ENCODE measurements at regions not wholly inside any gene's neighbourhood (a gene's known extent, or its start where the extent isn't known, plus 50 kb on each side); places are given as distances from the start of the nearest gene placed in this dataset.
A peak's percentile ranks its signal among the peaks of the same experiment; 100 is the strongest.

GRCh38 chr11:45021001-45021400 lies 70.3 kb upstream of the TP53I11 start:
- Histone ChIP-seq H3K4me1 (peaks cover 0 to 39% (median 27%) of the 10 kb centered on the region in 4 donors), H3K9me3 (no peaks in the 10 kb centered on the region), H3K27ac (peak overlapping the region in 1 of 2 donors; percentile 61), H3K4me3 (no peak overlapping the region), H3K27me3 (no peaks in the 10 kb centered on the region), H3K36me3 (no peaks in the 10 kb centered on the region)
- intact Hi-C loops (cut with DNase I; ENCODE audit: low total_unique reads): loop anchor here (5.0 kb wide), 1 partner anchor 71 kb away; no protein-coding TSS in a partner anchor
- TF ChIP-seq CTCF (IDR thresholded peaks at IDR 0.05): no peak
- peak in 1 of 2 donors; percentile 67 for DNase-seq

GRCh38 chr11:45021692-45022141 lies 71.0 kb upstream of the TP53I11 start:
- TF ChIP-seq CTCF (IDR thresholded peaks at IDR 0.05): peak; percentile 3 to 9
- H3K9me3 ChIP-seq: no peaks in the 10 kb centered on the region
- H3K27ac ChIP-seq: peak overlapping the region; percentile 41 to 61
- intact Hi-C loops (cut with DNase I; ENCODE audit: low total_unique reads): loop anchor here (5.0 kb wide), 1 partner anchor 71 kb away; no protein-coding TSS in a partner anchor
- peak; percentile 89 to 95 for DNase-seq
- no peaks in the 10 kb centered on the region for H3K27me3 ChIP-seq
- no peaks in the 10 kb centered on the region for H3K36me3 ChIP-seq
- H3K4me3 ChIP-seq: no peak overlapping the region
- peaks cover 0 to 39% (median 27%) of the 10 kb centered on the region in 4 donors for H3K4me1 ChIP-seq

- Histone ChIP-seq H3K4me3 (no peak overlapping the region), H3K4me1 (peaks cover 0 to 39% (median 27%) of the 10 kb centered on the region in 4 donors), H3K27me3 (no peaks in the 10 kb centered on the region), H3K9me3 (no peaks in the 10 kb centered on the region), H3K36me3 (no peaks in the 10 kb centered on the region), H3K27ac (peak overlapping the region; percentile 41 to 61)
- TF ChIP-seq CTCF (IDR thresholded peaks at IDR 0.05): no peak
- no peak for DNase-seq
- intact Hi-C loops (cut with DNase I; ENCODE audit: low total_unique reads): loop anchor here (5.0 kb wide), 1 partner anchor 70 kb away; no protein-coding TSS in a partner anchor
These were observed 71.8 kb upstream of the TP53I11 start for GRCh38 chr11:45022294-45023064.

GRCh38 chr11:45023065-45023365 lies 72.3 kb upstream of the TP53I11 start:
- no peaks in the 10 kb centered on the region for H3K27me3 ChIP-seq
- H3K27ac ChIP-seq: no peak overlapping the region
- H3K36me3 ChIP-seq: no peaks in the 10 kb centered on the region
- H3K9me3 ChIP-seq: no peaks in the 10 kb centered on the region
- intact Hi-C loops (cut with DNase I; ENCODE audit: low total_unique reads): loop anchor here (5.0 kb wide), 1 partner anchor 69 kb away; no protein-coding TSS in a partner anchor
- no peak for TF ChIP-seq CTCF (IDR thresholded peaks at IDR 0.05)
- no peak for DNase-seq
- peaks cover 0 to 39% (median 27%) of the 10 kb centered on the region in 4 donors for H3K4me1 ChIP-seq
- H3K4me3 ChIP-seq: no peak overlapping the region

- Histone ChIP-seq H3K27me3 (no peaks in the 10 kb centered on the region), H3K4me1 (peaks cover 0 to 39% (median 27%) of the 10 kb centered on the region in 4 donors), H3K4me3 (no peak overlapping the region), H3K9me3 (no peaks in the 10 kb centered on the region), H3K36me3 (no peaks in the 10 kb centered on the region), H3K27ac (no peak overlapping the region)
- no peak for DNase-seq
- no peak for TF ChIP-seq CTCF (IDR thresholded peaks at IDR 0.05)
- intact Hi-C loops (cut with DNase I; ENCODE audit: low total_unique reads): loop anchor here (5.0 kb wide), 1 partner anchor 68 kb away; no protein-coding TSS in a partner anchor
These were observed 73.6 kb upstream of the TP53I11 start for GRCh38 chr11:45024316-45024715.

All from tibial artery (tissue), 4 donors.